ENCODE measurements at regions not wholly inside any gene's neighbourhood (a gene's known extent, or its start where the extent isn't known, plus 50 kb on each side); places are given as distances from the start of the nearest gene placed in this dataset.

DNA sequence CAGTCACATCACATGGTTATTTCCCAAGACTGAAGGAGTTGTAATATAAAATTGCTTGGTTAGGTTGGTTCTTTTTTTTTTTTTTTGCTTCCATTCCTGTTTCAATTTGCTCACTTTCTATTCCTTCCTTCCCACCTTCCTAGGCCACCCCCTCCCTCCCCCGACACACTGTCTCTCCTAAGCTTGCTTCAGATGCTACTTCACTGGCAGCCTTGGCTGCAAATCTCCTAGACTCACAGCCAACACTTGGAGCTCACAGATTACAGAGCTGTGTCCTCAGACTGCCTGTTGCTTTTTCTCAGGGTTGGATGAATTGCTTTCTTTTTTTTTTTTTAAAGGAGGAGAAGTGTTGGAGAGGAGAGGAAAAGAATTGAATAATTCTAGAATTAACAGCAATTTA, 77.3 kb upstream of the GRIN2B start:
- TF ChIP-seq, protein P1, sequence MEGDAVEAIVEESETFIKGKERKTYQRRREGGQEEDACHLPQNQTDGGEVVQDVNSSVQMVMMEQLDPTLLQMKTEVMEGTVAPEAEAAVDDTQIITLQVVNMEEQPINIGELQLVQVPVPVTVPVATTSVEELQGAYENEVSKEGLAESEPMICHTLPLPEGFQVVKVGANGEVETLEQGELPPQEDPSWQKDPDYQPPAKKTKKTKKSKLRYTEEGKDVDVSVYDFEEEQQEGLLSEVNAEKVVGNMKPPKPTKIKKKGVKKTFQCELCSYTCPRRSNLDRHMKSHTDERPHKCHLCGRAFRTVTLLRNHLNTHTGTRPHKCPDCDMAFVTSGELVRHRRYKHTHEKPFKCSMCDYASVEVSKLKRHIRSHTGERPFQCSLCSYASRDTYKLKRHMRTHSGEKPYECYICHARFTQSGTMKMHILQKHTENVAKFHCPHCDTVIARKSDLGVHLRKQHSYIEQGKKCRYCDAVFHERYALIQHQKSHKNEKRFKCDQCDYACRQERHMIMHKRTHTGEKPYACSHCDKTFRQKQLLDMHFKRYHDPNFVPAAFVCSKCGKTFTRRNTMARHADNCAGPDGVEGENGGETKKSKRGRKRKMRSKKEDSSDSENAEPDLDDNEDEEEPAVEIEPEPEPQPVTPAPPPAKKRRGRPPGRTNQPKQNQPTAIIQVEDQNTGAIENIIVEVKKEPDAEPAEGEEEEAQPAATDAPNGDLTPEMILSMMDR (IDR thresholded peaks at IDR 0.05; ENCODE audit: insufficient read depth, low read depth, low read length): no peak
- TF ChIP-seq EZH2 (IDR thresholded peaks at IDR 0.05; ENCODE audit: insufficient read depth, low read length): no peak
